HG03432 (cell line): ENCODE measurements at regions not wholly inside any gene's neighbourhood (a gene's known extent, or its start where the extent isn't known, plus 50 kb on each side); places are given as distances from the start of the nearest gene placed in this dataset.

ENCODE experiments used
- ATAC-seq: cut with Tn5 transposase; IDR thresholded peaks from one replicate; pipeline ENCODE4 v1.9.1; 2021; ENCODE audit warnings: mild to moderate bottlenecking, moderate library complexity; ENCODE audit not compliant: unreplicated experiment

DNA sequence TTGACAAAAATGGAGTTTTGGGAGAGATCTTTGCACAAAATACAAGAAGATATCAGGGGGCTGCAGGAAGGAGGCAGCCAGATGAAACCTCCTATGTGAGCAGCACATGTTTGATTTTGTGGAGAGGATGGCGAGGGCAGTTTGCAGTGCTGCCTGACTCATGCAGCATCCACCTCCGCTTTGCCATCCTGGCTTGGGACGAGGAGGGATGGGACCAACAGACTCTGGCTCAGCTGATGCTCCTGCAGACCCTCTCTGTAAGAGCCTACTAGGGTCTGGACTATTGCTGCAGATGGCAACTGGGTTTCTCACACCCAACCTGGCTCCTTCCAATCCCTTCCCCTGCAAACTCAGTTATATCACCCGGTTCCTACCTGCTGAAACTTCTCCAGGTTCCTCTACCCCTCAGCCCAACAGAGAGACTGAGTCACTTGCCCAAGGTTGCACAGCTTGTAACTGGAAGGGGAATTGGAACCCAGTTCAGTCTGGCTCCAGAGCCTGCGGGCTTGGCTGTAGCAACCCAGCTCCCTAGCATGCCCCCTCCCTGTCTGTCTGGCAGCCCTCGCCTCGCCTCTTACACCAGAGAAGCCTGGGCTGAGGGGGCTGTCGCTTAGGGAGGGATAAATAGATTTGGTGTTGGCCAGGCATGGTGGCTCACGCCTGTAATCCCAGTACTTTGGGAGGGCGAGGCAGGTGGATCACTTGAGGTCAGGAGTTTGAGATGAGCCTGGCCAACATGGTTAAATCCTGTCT lies 205.8 kb downstream of the PTPRU start:
- ATAC-seq = no peak

DNA sequence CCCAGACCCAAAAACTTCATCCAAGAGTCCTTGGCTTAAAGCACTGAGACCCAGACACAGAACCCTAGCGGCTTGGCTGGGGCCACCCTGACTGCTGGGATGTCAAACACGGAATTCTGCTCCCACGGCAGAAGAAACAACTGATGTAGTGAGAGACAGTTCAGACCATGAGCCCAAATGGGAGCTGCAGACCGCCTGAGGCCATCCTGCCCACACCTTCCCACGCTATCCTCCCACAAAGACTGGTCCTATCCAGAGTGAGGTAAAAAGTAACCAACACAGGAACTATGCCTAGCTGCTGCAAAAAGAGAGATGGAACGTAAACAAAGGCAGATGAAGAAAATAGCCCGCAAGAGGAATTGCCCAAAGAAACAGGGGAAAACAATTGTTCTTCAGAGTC lies 203.3 kb downstream of the PTPRU start:
- no peak for ATAC-seq

DNA sequence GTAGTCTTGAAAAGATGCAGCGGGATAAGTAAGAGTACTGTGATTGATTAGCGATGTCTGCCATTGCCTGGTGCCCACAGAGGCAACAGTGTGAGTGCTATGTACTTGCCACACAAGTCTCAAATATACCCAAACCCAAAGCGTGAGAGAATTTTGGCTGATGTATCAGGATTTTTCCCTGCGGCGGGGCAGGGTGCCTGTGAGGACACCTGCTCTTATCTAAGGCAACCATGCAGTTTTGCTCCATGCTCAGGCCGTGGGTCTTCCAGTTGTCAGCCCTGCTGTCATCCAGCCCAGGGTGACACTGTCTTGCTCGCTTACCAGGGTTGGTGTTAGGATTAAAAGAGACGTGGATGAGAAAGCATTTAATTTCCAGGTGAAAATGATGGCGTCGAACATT lies 202.7 kb downstream of the PTPRU start:
- no peak for ATAC-seq

DNA sequence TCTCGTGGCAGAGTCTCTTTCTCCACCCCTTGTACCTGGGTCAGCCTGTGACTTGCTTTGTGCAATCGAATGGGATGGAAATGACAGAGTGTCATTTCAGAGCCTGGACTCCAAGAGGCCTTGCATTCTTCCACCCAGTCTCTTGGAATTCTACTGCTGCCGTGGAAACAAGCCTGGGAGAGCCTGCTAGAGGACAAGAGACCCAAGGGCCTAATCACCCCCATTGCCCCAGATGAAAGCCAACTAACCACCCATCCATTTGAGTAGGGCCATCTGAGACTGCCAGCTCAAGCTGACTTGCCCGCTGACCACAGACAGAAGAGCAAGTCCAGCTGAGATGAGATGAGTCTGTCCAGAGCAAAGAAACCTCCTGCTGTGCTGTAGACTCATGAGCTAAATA lies 201.6 kb downstream of the PTPRU start:
- ATAC-seq = no peak

DNA sequence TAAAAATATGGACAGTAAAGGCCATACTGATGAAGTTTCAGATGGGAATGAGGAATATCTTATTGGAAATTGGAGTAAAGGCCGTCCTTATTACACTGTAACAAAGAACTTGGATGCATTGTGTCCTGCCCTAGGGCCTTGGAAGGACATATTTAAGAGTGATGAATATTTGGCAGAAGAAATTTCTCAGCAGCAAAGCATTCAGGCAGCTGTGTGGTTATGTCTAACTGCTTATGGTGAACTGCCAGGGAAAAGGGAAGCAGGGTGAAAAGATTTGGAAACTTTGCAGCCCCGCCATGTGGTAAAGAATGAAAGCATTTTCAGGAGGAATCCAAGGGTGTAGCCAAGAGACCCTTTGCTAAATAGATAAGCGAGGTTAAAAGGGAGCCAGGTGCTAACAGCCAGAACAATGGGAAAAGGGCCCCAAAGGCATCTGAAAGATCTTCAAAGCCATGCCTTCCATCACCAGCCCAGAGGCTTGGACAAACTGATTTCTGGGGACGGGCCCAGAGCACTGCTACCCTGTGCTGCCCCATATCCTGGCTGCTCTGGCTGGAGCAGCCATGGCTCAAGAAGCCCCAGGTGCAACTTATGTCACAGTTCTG lies 200.0 kb downstream of the PTPRU start:
- no peak for ATAC-seq

DNA sequence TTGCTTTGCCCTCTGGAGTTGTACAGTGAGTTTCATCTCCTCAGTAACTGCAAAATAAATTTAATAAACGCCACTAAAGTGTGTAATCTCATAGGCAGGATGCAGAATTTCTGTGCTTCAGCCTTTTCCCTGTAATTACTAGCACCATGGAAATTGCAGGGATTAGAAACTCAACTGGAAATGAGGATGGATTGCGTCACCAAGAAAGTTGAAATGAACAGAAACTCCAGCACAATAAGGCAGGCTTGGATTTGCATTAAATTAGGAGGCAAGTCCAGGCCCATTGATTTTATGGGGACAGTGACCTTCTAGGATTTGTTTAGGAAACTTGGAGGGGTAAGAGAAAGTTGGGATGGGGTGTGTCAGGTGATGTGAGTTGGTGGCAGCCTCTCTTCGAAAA lies 197.5 kb downstream of the PTPRU start:
- ATAC-seq = no peak

DNA sequence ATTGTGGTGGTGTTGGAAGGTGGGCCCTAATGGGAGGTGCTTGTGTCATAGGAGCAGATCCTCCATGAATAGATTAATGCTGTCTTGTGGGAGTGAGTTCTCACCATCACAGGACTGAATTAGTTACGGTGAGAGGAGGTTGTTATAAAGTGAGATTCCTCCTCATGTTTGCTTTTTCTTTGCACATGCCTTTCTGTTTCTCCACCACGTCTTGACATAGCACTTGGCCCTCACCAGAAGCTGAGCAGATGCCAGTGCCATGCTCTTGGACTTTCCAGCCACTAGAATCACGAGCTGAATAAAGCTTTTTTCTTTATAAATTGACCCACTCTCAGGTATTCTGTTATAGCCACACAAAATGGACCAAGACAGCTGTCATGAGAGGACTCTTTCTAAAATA lies 194.8 kb downstream of the PTPRU start:
- no peak for ATAC-seq

DNA sequence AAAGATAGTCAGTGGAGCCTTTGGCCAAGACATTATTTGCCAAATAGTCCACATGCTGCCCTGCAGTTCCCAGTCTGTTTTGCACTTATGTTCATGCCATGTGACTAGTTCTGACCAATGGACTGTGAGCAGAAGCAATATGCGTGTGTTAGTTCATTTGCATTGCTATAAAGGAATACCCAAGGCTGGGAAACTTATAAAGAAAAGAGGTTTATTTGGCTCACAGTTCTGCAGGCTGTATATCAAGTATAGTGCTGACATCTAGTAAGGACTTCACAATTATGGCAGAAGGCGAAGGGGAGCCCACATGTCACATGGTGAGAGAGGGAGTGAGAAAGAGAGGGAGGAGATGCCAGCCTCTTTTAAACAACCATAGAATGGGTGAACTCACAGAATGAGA lies 193.3 kb downstream of the PTPRU start:
- no peak for ATAC-seq

DNA sequence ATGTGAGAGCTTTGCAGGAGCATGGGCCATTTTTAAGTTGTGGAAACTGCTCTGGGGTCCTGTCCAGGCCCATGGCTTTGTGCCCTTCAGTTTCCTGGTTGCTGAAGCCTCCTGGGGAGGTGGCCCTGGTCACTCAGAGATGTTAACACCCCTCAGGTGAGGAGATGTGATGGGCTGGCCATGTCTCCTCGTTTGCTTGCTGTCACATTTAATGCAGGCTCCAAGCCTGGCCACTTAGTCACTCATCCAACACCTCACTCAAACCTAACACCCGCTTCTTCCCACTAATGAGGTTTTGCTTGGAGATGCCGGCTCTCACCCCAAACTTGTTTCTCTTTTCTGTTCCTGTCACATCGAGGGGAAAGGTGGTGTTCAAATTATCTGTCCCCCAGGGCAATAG lies 192.7 kb downstream of the PTPRU start:
- ATAC-seq = no peak

DNA sequence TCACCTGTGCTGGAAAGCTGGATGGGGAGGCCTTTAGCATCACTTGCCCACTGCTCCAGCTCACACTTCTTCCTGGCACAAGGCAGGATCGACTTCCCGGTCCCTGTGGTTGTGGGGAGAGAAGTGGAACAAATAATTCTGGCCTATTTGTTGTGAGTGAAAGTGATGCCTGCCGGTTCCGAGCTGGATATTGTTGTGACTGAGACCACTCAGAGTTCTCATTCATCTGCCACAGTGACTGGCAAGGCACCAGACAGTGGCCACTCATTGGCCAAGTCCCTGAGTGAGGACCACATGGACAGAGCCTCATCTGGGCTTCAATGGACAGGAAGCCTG lies 191.9 kb downstream of the PTPRU start:
- ATAC-seq = no peak

DNA sequence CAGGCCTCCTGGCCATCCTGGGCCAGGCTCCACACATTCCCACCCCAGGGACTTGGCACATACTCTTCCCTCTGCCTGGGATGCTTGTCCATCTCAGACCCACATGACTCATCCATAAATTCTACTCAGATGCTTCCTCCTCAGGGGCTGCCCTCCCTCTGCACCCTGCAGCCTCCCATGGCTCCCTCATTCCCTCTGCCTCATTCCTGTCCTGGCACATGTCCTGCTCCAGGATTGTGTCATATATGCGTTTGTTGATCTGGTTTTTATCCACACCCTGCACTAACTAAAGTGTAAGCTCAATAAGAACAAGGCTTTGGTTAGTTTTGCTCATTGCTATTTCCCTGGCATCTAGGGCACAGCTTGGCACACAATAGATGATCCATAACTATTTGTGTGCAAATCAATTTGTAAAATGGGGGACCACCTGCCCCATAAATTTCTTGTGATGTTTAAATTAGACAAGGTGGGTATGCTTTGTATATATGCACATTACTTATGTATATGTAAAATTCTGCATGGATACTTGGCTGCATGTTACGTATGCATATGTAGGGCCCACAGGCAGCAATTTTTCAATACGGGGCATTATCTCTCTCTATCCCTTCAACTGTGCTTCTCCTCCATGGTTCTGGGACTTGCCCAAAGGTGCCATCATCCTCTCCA lies 191.4 kb downstream of the PTPRU start:
- no peak for ATAC-seq

DNA sequence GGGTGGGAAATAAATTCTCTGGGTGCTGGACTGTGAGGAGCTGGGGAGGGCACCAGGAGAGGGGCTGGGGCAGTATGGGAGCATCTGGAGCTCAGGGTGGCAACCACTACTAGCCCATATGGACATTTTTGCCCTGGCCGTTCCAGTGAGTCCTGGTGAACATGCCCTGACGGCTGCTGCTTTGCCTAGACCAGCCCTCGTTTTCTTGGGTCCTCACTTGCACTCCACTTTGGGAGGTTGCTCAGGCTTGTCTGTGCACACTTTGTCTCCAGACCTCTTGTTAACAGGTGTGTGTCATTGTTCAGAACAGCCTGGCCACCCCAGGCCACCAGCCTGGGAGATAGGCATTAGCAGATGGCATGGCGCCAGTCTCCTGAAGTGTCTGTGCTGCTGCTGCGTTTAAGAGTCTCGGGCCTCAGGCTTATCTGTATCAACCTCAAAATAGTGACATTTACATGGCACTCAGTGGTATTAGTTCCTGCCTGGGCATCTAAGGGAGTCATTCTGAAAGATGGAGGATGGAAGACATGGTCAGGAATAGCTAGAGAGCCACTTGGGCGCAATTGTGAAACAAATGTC lies 190.5 kb downstream of the PTPRU start:
- no peak for ATAC-seq

DNA sequence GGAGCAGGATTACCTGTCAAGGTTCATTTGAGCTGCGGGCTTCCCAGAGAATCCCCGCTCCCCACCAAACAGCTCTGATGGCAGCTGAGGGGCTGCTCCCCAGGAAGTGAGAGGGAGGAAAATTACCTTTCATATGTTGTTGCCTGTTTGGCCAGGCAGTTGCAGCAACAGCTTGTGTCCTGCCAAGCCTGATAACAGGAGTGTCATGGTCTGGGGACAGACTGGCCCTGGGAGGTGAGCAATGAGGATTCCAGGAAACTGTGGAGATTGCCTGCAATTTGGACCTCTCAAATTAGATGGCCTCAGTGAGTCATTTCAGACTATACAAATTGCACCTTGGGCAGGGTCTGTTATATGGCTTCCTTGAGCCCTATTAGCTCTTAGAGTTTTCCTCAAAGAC lies 189.3 kb downstream of the PTPRU start:
- no peak for ATAC-seq

DNA sequence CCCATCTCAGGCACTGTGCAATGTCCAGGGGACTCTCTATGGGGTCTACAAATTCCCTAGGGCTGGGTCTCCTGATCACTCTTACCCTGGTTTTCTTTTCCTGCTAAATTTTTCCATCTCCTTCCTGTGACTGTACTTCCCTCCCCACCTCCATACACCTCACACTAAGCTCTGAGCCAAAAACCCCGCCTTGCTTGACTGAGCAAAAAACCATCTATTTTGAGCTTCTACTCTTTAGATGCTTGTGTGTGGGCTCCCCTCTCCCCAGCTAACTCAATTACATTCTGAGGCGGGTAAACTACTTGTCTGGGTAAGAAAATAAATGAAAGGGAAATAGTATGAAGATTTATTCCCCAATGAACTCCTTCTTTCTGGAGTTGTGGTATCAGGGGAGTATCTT lies 187.9 kb downstream of the PTPRU start:
- no peak for ATAC-seq

DNA sequence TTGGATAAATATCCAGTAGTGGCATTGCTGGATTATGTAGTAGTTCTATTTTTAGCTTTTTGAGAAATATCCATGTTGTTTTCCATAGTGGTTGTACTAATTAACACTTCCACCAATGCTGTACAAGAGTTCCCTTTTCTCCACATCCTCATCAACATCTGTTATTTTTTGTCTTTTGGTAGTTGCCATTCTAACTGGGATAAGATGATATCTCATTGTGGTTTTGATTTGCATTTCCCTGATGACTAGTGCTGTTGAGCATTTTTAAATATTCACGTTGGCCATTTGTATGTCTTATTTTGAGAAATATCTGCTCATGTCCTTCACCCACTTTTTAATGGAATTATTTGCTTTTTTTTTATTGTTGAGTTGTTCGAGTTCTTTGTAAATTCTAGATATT lies 183.9 kb downstream of the PTPRU start:
- no peak for ATAC-seq

DNA sequence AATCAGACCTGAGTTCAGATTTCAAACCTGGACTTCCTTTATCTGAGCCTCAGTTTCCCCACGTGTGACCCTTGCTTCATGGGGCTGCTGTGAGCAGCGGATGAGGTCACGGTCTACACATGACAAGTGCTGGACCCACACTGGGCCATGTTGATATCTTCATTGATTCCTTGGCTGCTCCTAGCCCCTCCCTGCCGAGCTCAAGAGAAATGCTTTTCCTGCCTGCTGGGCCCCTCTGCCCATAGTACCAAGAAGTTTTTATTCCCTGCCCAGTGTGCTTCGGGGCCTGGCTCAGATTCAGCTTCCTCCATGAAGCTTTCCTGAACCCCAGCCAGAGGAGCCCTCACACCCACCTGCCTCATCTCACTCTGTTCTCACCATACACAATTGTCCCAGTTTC lies 181.6 kb downstream of the PTPRU start:
- ATAC-seq = no peak

DNA sequence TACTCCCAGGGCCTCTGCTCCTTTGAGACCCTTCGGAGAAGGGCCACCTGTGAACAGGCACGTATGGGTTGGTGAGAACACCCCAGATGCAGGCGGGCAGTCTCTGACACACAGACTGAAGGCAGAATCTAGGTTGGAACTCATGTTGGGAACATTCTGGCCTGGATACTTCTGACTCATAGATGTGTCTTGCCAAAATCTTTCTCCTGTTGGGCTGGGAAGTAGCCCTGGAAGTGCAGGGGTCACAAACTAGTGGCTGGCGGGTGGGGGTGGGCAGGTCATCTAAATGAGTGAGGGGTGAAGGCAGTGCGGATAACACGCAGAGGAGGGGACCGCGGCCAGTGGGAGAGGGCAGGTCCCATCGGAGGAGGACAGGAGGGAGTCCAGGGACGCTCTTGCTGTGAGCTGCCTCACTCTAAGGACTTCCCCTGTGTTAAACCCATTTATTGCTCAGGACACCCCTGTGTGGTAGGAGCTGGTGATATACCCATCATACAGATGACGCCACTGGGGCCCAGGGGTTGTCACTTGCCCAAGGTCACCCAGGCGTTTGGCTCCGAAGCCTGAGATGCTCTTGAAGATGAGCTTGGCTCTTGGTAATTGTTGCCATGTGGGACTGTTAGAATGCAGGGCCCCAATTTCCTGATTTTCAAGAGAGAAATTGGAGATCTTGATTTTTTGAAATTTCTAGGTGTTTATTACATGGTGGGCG lies 181.0 kb downstream of the PTPRU start:
- no peak for ATAC-seq

DNA sequence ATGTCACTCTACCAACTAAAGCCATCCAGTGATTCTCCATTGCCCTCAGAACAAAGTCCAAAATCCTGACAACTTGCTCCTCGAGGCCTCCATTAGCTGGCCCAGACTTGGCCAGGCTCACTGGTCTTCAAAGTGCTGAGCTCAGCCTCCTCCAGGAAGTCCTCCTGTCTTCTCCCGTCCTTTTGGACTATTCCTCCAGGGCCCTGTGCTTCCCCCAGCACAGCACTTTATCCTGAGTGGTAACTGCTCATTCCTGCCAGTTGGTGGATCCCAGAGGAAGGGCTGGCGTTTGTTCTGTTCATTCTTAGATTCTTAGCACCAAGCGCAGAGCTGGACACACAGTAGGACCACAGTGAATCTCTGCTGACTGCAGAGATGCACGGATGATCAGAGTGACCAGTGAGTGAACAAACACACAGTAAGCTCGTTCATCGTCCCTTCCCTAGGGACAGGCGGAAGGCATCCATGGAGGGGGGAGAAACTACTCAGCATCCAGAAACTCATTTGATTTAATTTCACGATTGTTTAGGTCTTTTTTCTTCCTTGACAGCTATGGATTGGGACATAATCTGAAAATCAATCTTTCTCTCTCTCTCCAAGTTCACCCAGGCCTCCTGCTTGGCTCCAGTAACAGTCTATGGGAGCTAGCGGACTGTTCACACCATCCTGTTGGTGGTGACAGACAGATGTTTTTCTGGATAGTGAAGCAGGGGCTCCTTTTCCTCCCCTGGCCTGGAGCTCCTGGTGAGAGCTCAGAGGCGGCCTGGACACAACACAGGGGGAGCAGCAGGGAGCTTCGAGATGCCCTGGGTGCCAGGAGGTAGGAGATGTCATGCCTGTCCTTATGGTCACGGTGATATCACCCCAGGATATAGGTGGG lies 180.2 kb downstream of the PTPRU start:
- ATAC-seq = no peak

DNA sequence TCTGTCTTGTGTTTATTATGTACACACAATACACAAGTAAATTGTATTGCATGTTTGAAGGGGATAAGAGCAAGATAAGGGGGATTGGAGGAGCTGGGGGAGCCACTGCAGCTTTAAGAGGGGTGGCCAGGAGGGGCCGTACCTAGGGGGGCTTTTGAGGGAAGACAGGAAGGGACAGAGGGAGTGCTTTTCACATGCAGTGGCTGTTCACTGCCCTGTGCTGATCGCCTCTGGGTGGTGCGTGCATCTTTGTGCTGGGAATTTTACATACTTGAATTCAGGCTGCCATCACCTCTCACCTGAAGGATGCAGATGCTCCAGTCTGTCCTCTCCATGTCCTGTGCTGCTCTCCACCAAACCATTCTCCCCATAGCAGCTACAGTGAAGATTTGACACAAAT lies 179.5 kb downstream of the PTPRU start:
- no peak for ATAC-seq

DNA sequence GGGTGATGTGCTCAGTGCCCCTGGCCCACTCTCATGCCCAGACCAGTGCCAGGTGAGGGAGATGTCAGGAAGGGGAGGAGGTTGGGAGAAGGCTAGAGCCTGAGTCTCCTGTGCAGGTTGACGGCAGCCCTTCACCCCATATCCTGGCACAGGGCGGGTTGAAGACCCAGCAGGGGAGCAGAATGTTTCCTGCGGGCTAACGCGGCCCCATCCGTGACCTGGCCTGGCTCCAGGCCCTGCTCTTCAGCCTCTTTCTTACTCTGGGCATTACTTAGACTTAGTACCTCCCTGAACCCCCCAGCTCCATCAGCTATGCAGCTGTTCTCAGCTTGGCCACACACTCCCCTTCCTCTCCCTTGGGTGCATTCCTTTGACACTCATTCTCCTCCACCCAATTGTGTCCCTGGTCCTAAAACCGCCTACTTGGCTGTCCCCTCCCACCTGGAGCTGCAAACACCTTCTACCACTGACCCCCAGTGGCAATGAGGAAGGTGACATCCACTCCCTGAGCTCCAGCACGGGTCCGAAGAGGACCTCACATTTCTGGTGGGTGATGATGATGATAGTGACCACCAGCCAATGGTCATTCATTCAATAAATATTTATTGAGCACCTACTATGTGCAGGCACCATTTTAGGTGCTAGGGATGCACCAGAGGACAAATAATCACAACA lies 179.0 kb downstream of the PTPRU start:
- no peak for ATAC-seq
